ENCODE measurements at regions not wholly inside any gene's neighbourhood (a gene's known extent, or its start where the extent isn't known, plus 50 kb on each side); places are given as distances from the start of the nearest gene placed in this dataset.

DNA sequence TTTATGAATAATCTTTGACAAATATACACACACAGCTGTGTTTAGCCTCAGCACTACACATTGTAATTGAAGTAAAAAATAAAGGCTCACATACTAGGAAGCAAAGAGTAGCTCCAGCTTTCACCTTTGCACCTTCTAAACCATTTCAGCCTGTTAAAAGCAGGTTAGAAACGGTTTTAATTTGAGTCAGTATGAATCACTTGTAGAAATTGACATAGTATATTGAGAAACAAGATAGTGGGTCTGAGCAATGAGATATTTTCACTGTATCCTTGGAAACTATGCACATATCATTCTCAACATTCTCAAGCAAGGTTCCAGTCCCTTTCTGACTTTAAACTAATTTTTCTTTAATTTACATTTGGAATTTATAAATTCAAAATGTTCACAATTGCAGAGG lies 380.3 kb downstream of the AASDHPPT start:
- no peak overlapping the region for H3K4me2 ChIP-seq (ENCODE audit: extremely low read depth, insufficient read depth, low read length)
- no peak overlapping the region for H2AFZ ChIP-seq (ENCODE audit: low read length)
- H3K27me3 ChIP-seq (ENCODE audit: control insufficient read depth, insufficient read depth, low read length): no peaks in the 10 kb centered on the region
- H3K4me3 ChIP-seq (replicated peaks in 1 of 4; ENCODE audit: control extremely low read depth in 1 of 4, insufficient read depth in 1 of 4, low read depth in 3 of 4, low read length in 4 of 4): no peak overlapping the region
- H3K9ac ChIP-seq (ENCODE audit: insufficient read depth, low read length): no peak overlapping the region
- H3K27ac ChIP-seq (ENCODE audit: insufficient read depth, low read length): peak overlapping the region; percentile 37
- H3K9me3 ChIP-seq (ENCODE audit: control insufficient read depth, insufficient read depth, low read depth, low read length): no peaks in the 10 kb centered on the region
- no peaks in the 10 kb centered on the region for H3K36me3 ChIP-seq (ENCODE audit: control insufficient read depth, insufficient read depth, low read length)
- H3K4me1 ChIP-seq (ENCODE audit: control insufficient read depth, extremely low read depth, insufficient read depth, low read length): no peaks in the 10 kb centered on the region
- peak; percentile 58 to 85 for DNase-seq (ENCODE audit: low read depth in 2 of 2)
- no peaks in the 10 kb centered on the region for H4K20me1 ChIP-seq (ENCODE audit: control insufficient read depth, extremely low read depth, insufficient read depth, low read length)
- TF ChIP-seq, protein P1, sequence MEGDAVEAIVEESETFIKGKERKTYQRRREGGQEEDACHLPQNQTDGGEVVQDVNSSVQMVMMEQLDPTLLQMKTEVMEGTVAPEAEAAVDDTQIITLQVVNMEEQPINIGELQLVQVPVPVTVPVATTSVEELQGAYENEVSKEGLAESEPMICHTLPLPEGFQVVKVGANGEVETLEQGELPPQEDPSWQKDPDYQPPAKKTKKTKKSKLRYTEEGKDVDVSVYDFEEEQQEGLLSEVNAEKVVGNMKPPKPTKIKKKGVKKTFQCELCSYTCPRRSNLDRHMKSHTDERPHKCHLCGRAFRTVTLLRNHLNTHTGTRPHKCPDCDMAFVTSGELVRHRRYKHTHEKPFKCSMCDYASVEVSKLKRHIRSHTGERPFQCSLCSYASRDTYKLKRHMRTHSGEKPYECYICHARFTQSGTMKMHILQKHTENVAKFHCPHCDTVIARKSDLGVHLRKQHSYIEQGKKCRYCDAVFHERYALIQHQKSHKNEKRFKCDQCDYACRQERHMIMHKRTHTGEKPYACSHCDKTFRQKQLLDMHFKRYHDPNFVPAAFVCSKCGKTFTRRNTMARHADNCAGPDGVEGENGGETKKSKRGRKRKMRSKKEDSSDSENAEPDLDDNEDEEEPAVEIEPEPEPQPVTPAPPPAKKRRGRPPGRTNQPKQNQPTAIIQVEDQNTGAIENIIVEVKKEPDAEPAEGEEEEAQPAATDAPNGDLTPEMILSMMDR (conservative IDR thresholded peaks at IDR 0.05 in 1 of 2, IDR thresholded peaks at IDR 0.05 in 1 of 2; ENCODE audit: low read depth in 1 of 2, low read length in 2 of 2): no peak
- no peak for TF ChIP-seq EZH2 (IDR thresholded peaks at IDR 0.05; ENCODE audit: low read length, missing control alignments)
- no peaks in the 10 kb centered on the region for H3K79me2 ChIP-seq (ENCODE audit: control insufficient read depth, insufficient read depth, low read length)

DNA sequence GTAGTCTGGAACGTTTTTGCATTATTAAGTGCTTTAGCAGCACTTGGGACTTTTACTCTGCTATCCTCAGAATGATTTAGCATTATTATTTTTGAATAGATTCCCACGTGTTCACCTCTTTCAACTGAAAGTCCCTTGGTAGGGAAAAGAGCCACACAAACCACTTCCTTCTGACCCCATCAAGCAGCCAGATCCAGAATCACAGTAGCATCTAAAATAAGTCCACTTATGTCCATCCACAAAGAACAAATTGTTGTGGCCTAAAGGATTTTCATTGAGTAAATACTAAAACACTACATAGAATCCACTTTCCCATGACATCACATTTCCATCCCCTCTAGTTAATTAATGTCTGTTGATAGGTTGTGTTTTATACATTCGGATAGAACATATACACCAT lies 381.7 kb downstream of the AASDHPPT start:
- no peak overlapping the region for H3K4me2 ChIP-seq (ENCODE audit: extremely low read depth, insufficient read depth, low read length)
- H3K27me3 ChIP-seq (ENCODE audit: control insufficient read depth, insufficient read depth, low read length): no peaks in the 10 kb centered on the region
- no peaks in the 10 kb centered on the region for H4K20me1 ChIP-seq (ENCODE audit: control insufficient read depth, extremely low read depth, insufficient read depth, low read length)
- no peak overlapping the region for H3K4me3 ChIP-seq (replicated peaks in 1 of 4; ENCODE audit: control extremely low read depth in 1 of 4, insufficient read depth in 1 of 4, low read depth in 3 of 4, low read length in 4 of 4)
- H3K79me2 ChIP-seq (ENCODE audit: control insufficient read depth, insufficient read depth, low read length): no peaks in the 10 kb centered on the region
- peak in 1 of 2 donors; percentile 72 for DNase-seq (ENCODE audit: low read depth in 2 of 2)
- H3K9me3 ChIP-seq (ENCODE audit: control insufficient read depth, insufficient read depth, low read depth, low read length): no peaks in the 10 kb centered on the region
- no peak overlapping the region for H2AFZ ChIP-seq (ENCODE audit: low read length)
- H3K36me3 ChIP-seq (ENCODE audit: control insufficient read depth, insufficient read depth, low read length): no peaks in the 10 kb centered on the region
- TF ChIP-seq, protein P1 (conservative IDR thresholded peaks at IDR 0.05 in 1 of 2, IDR thresholded peaks at IDR 0.05 in 1 of 2; ENCODE audit: low read depth in 1 of 2, low read length in 2 of 2): no peak
- no peak for TF ChIP-seq EZH2 (IDR thresholded peaks at IDR 0.05; ENCODE audit: low read length, missing control alignments)
- no peak overlapping the region for H3K27ac ChIP-seq (ENCODE audit: insufficient read depth, low read length)
- no peak overlapping the region for H3K9ac ChIP-seq (ENCODE audit: insufficient read depth, low read length)
- H3K4me1 ChIP-seq (ENCODE audit: control insufficient read depth, extremely low read depth, insufficient read depth, low read length): peaks cover 2% of the 10 kb centered on the region

DNA sequence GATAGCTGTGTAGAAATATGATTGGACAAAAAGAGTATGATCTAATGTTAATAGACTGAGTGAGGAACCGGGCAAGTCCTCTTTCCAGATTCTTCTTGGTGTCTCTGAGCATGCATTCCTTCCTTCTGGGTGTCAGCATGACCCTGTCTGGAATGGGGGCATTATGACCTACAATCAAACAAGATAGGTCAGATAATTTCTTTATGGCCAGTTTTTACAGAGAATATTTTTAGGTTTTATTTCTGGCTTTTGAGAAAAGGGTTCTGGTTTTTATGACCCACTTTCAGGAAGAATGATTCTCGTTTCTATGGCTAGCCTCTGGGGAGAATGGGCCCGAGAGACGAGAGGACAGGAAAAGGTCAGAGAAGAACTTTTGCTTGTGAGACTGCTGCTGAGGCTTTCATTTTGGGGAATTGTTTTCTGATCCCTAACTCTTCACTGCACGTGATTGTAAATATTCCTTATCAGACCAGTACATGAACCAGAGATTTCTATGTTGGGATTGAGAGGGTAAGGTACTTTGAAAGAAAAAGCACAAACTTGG lies 383.8 kb downstream of the AASDHPPT start:
- Histone ChIP-seq H3K27me3 (ENCODE audit: control insufficient read depth, insufficient read depth, low read length) (no peaks in the 10 kb centered on the region), H3K36me3 (ENCODE audit: control insufficient read depth, insufficient read depth, low read length) (no peaks in the 10 kb centered on the region), H4K20me1 (ENCODE audit: control insufficient read depth, extremely low read depth, insufficient read depth, low read length) (no peaks in the 10 kb centered on the region), H3K4me2 (ENCODE audit: extremely low read depth, insufficient read depth, low read length) (no peak overlapping the region), H3K9me3 (ENCODE audit: control insufficient read depth, insufficient read depth, low read depth, low read length) (no peaks in the 10 kb centered on the region), H3K79me2 (ENCODE audit: control insufficient read depth, insufficient read depth, low read length) (no peaks in the 10 kb centered on the region), H3K9ac (ENCODE audit: insufficient read depth, low read length) (no peak overlapping the region), H3K4me1 (ENCODE audit: control insufficient read depth, extremely low read depth, insufficient read depth, low read length) (peaks cover 4% of the 10 kb centered on the region), H2AFZ (ENCODE audit: low read length) (no peak overlapping the region), H3K4me3 (replicated peaks in 1 of 4; ENCODE audit: control extremely low read depth in 1 of 4, insufficient read depth in 1 of 4, low read depth in 3 of 4, low read length in 4 of 4) (no peak overlapping the region), H3K27ac (ENCODE audit: insufficient read depth, low read length) (no peak overlapping the region)
- no peak for TF ChIP-seq EZH2 (IDR thresholded peaks at IDR 0.05; ENCODE audit: low read length, missing control alignments)
- TF ChIP-seq, protein P1 (conservative IDR thresholded peaks at IDR 0.05 in 1 of 2, IDR thresholded peaks at IDR 0.05 in 1 of 2; ENCODE audit: low read depth in 1 of 2, low read length in 2 of 2): no peak
- no peak for DNase-seq (ENCODE audit: low read depth in 2 of 2)
